ENCODE measurements at regions not wholly inside any gene's neighbourhood (a gene's known extent, or its start where the extent isn't known, plus 50 kb on each side); places are given as distances from the start of the nearest gene placed in this dataset.

GRCh38 chr4:30094887-30095286, 625.3 kb upstream of the PCDH7 start:
- Histone ChIP-seq H3K79me2 (ENCODE audit: insufficient read depth, low read length) (no peaks in the 10 kb centered on the region), H3K27ac (ENCODE audit: low read depth, low read length) (no peak overlapping the region), H3K9me3 (ENCODE audit: control insufficient read depth in 1 of 2, insufficient read depth in 1 of 2, low read depth in 1 of 2, low read length in 2 of 2) (no peaks in the 10 kb centered on the region), H3K4me1 (ENCODE audit: control insufficient read depth in 1 of 2, insufficient read depth in 2 of 2, low read length in 2 of 2) (no peaks in the 10 kb centered on the region), H3K27me3 (ENCODE audit: insufficient read depth, low read length) (no peaks in the 10 kb centered on the region), H3K36me3 (ENCODE audit: control insufficient read depth in 1 of 2, insufficient read depth in 2 of 2, low read length in 2 of 2) (no peaks in the 10 kb centered on the region), H3K9ac (ENCODE audit: low read length) (no peak overlapping the region), H4K20me1 (ENCODE audit: insufficient read depth) (no peaks in the 10 kb centered on the region), H3K9me2 (ENCODE audit: insufficient read depth) (no peaks in the 10 kb centered on the region), H3K4me2 (ENCODE audit: low read length) (no peak overlapping the region), H3K4me3 (replicated peaks in 1 of 2; ENCODE audit: low read depth in 1 of 2, low read length in 2 of 2) (no peak overlapping the region), H2AFZ (ENCODE audit: low read depth, low read length, poor library complexity, severe bottlenecking) (no peak overlapping the region)
- ChIA-PET RAD21 (ENCODE audit: low non-redundant PET in 1 of 2, low total read pairs in 2 of 2, uncharacterized antibody in 2 of 2, unreplicated experiment in 2 of 2) (no interaction called here), POLR2A (no interaction called here), CTCF (no interaction called here)
- DNase-seq (ENCODE audit: low read depth, low spot score) = no peak
- no peak for ATAC-seq
- no TSS peak for BruUV-seq (replicated peaks)
- intact Hi-C loops (cut with micrococcal nuclease) = no loop called here
- TF ChIP-seq CEBPB (IDR thresholded peaks at IDR 0.05; ENCODE audit: low read depth) (no peak), SIN3A (IDR thresholded peaks at IDR 0.05; ENCODE audit: low read depth) (no peak), EZH2phosphoT487 (IDR thresholded peaks at IDR 0.05; ENCODE audit: borderline replicate concordance) (no peak), ZBTB33 (IDR thresholded peaks at IDR 0.05; ENCODE audit: extremely low read depth, insufficient replicate concordance, low read length) (no peak), ELF1 (IDR thresholded peaks at IDR 0.05; ENCODE audit: borderline replicate concordance, low read depth) (no peak), ZNF274 (IDR thresholded peaks at IDR 0.05; ENCODE audit: low read depth, low read length) (no peak), ZFX (IDR thresholded peaks at IDR 0.05) (no peak), SP1 (IDR thresholded peaks at IDR 0.05; ENCODE audit: low read depth) (no peak), REST (IDR thresholded peaks at IDR 0.05; ENCODE audit: low read depth) (no peak), JUND (IDR thresholded peaks at IDR 0.05) (no peak), YY1 (IDR thresholded peaks at IDR 0.05; ENCODE audit: extremely low read depth, insufficient replicate concordance, low read depth, low read length) (no peak)

All from HCT116 (cell line).